ENCODE measurements at regions not wholly inside any gene's neighbourhood (a gene's known extent, or its start where the extent isn't known, plus 50 kb on each side); places are given as distances from the start of the nearest gene placed in this dataset.
A peak's percentile ranks its signal among the peaks of the same experiment; 100 is the strongest.

- Histone ChIP-seq H3K27ac (no peak overlapping the region), H3K9me3 (ENCODE audit: low read depth) (no peaks in the 10 kb centered on the region), H3K27me3 (no peaks in the 10 kb centered on the region), H3K4me1 (ENCODE audit: low read depth) (no peaks in the 10 kb centered on the region), H3K36me3 (no peaks in the 10 kb centered on the region), H3K4me3 (no peak overlapping the region)
- DNase-seq (ENCODE audit: low read depth in 1 of 2, low spot score in 1 of 2), result no peak
- TF ChIP-seq, protein P1, sequence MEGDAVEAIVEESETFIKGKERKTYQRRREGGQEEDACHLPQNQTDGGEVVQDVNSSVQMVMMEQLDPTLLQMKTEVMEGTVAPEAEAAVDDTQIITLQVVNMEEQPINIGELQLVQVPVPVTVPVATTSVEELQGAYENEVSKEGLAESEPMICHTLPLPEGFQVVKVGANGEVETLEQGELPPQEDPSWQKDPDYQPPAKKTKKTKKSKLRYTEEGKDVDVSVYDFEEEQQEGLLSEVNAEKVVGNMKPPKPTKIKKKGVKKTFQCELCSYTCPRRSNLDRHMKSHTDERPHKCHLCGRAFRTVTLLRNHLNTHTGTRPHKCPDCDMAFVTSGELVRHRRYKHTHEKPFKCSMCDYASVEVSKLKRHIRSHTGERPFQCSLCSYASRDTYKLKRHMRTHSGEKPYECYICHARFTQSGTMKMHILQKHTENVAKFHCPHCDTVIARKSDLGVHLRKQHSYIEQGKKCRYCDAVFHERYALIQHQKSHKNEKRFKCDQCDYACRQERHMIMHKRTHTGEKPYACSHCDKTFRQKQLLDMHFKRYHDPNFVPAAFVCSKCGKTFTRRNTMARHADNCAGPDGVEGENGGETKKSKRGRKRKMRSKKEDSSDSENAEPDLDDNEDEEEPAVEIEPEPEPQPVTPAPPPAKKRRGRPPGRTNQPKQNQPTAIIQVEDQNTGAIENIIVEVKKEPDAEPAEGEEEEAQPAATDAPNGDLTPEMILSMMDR (IDR thresholded peaks at IDR 0.05; ENCODE audit: low read depth, low read length), result no peak
These were observed 219.1 kb downstream of the SEC23IP start for GRCh38 chr10:120111628-120112027.

GRCh38 chr10:120112809-120113208 lies 220.3 kb downstream of the SEC23IP start:
- Histone ChIP-seq H3K4me3 (no peak overlapping the region), H3K27ac (no peak overlapping the region), H3K9me3 (ENCODE audit: low read depth) (no peaks in the 10 kb centered on the region), H3K27me3 (no peaks in the 10 kb centered on the region), H3K36me3 (no peaks in the 10 kb centered on the region), H3K4me1 (ENCODE audit: low read depth) (no peaks in the 10 kb centered on the region)
- DNase-seq (ENCODE audit: low read depth in 1 of 2, low spot score in 1 of 2), result no peak
- TF ChIP-seq, protein P1 (IDR thresholded peaks at IDR 0.05; ENCODE audit: low read depth, low read length), result no peak

- TF ChIP-seq, protein P1 (IDR thresholded peaks at IDR 0.05; ENCODE audit: low read depth, low read length), result no peak
- Histone ChIP-seq H3K4me3 (no peak overlapping the region), H3K9me3 (ENCODE audit: low read depth) (no peaks in the 10 kb centered on the region), H3K4me1 (ENCODE audit: low read depth) (no peaks in the 10 kb centered on the region), H3K27me3 (no peaks in the 10 kb centered on the region), H3K36me3 (no peaks in the 10 kb centered on the region), H3K27ac (no peak overlapping the region)
- DNase-seq (ENCODE audit: low read depth in 1 of 2, low spot score in 1 of 2), result no peak
These were observed 223.4 kb downstream of the SEC23IP start for GRCh38 chr10:120115959-120116358.

DNA sequence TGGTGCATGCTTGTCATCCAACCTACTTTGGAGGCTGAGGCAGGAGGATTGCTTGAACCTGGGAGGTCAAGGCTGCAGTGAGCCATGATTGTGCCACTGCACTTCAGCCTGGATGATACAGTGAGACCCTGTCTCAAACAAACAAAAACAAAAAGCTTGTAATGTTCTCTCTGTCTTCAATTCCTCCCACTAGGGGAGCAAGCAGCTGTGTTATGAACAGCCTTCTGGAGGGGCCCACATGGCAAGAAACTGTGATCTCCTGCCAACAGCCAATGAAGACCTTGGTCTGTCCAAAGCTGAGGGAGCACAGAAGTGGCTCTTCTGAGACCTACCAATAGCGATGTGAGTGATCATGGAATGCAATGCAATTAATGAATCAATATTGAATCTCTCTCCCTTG lies 229.2 kb downstream of the SEC23IP start:
- no peak for DNase-seq (ENCODE audit: low read depth in 1 of 2, low spot score in 1 of 2)
- TF ChIP-seq, protein P1 (IDR thresholded peaks at IDR 0.05; ENCODE audit: low read depth, low read length), result no peak
- Histone ChIP-seq H3K4me1 (ENCODE audit: low read depth) (no peaks in the 10 kb centered on the region), H3K4me3 (no peak overlapping the region), H3K27ac (no peak overlapping the region), H3K9me3 (ENCODE audit: low read depth) (no peaks in the 10 kb centered on the region), H3K27me3 (no peaks in the 10 kb centered on the region), H3K36me3 (no peaks in the 10 kb centered on the region)

- Histone ChIP-seq H3K27ac (no peak overlapping the region), H3K4me3 (no peak overlapping the region), H3K9me3 (ENCODE audit: low read depth) (no peaks in the 10 kb centered on the region), H3K4me1 (ENCODE audit: low read depth) (peaks cover 6% of the 10 kb centered on the region), H3K27me3 (no peaks in the 10 kb centered on the region), H3K36me3 (no peaks in the 10 kb centered on the region)
- TF ChIP-seq, protein P1 (IDR thresholded peaks at IDR 0.05; ENCODE audit: low read depth, low read length), result no peak
- DNase-seq (ENCODE audit: low read depth in 1 of 2, low spot score in 1 of 2), result peak; percentile 1 to 81
These were observed 238.7 kb downstream of the SEC23IP start for GRCh38 chr10:120131183-120131582.

DNA sequence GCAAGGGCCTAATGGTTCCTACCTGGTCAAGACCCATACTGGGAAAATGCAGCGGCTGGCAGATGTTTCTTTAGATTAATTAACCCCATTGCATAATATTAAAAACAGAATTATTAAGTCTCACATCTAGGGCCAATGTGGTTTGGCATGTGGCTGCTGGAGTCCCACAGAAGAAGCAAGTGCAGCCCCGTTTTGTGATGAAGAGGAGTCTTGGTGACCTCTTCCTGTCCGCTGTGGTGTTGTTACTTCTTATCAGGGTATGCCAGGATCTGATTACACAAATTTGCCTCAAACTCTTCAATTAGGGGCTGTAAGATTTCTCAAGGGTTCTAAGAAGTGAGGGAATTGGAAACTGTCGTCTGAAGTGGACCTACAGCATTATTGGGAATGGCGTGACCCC lies 240.3 kb downstream of the SEC23IP start:
- Histone ChIP-seq H3K4me3 (no peak overlapping the region), H3K4me1 (ENCODE audit: low read depth) (no peaks in the 10 kb centered on the region), H3K27ac (no peak overlapping the region), H3K36me3 (no peaks in the 10 kb centered on the region), H3K9me3 (ENCODE audit: low read depth) (no peaks in the 10 kb centered on the region), H3K27me3 (no peaks in the 10 kb centered on the region)
- TF ChIP-seq, protein P1 (IDR thresholded peaks at IDR 0.05; ENCODE audit: low read depth, low read length), result no peak
- no peak for DNase-seq (ENCODE audit: low read depth in 1 of 2, low spot score in 1 of 2)

Data from cardiac muscle cell (in vitro differentiated cells and primary cell).